Tibial nerve (tissue), 4 donors: ENCODE measurements at regions not wholly inside any gene's neighbourhood (a gene's known extent, or its start where the extent isn't known, plus 50 kb on each side); places are given as distances from the start of the nearest gene placed in this dataset.

ENCODE experiments used
- EP300 ChIP-seq, 2 donors: sonication (generic); formaldehyde crosslinking; IDR thresholded peaks; one replicate each; pipeline ENCODE4 v1.6.1; 2017; ENCODE audit warnings: antibody characterized with exemption in 2 of 2, mild to moderate bottlenecking in 1 of 2
- POLR2A ChIP-seq, 2 donors: fragments of 450-650 bp; IDR thresholded peaks; one replicate each; pipeline ENCODE4 v1.6.1; 2017; ENCODE audit warnings: antibody characterized with exemption in 2 of 2, mild to moderate bottlenecking in 2 of 2, moderate library complexity in 2 of 2
- TF ChIP-seq, protein P1 (sequence below), 5 experiments: fragments of 200-600 bp in 3 of 5; fragments of 450-650 bp in 2 of 5; sonication (generic) in 3 of 5; IDR thresholded peaks; one replicate each; pipeline ENCODE4 v1.5.1; 2016 to 2019; ENCODE audit warnings: antibody characterized with exemption in 5 of 5, mild to moderate bottlenecking in 3 of 5, moderate library complexity in 2 of 5

DNA sequence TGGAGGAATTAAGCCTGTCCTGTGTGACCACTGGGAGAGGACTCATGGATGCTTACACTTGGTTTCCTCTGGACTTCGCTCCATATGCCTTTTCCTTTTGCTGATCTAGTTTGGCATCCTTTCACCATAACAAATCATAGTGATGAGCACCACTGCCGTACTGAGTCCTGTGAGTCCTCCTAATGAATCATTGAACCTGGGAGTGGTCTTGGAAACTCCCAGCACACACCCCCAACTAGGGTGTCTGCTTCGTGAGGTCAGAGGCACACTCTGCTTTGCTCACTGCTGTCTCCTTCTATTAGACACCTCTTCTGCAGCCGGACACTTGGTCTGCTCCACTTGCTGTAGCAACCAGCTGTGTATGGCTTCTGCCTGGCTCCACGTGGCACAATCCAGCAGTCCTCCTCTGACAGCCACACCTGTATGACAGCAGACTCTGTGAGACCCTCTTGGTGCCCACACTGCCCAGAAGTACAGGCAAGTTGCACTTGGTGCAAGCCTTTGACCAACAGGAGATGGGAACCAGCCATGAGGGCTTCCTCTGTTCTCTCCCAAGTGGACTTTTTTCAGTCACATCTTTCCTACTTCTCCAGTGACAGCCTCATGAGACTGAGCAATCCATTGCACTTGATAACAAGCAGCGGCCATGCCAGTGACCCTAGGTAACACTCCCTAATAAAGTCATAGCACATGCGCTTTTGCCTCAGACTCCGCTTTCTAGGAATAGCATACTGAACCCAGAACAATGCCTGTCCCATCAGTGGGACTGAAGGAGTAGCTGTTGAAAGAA lies 65.0 kb upstream of the HMGXB4 start:
- TF ChIP-seq, protein P1, sequence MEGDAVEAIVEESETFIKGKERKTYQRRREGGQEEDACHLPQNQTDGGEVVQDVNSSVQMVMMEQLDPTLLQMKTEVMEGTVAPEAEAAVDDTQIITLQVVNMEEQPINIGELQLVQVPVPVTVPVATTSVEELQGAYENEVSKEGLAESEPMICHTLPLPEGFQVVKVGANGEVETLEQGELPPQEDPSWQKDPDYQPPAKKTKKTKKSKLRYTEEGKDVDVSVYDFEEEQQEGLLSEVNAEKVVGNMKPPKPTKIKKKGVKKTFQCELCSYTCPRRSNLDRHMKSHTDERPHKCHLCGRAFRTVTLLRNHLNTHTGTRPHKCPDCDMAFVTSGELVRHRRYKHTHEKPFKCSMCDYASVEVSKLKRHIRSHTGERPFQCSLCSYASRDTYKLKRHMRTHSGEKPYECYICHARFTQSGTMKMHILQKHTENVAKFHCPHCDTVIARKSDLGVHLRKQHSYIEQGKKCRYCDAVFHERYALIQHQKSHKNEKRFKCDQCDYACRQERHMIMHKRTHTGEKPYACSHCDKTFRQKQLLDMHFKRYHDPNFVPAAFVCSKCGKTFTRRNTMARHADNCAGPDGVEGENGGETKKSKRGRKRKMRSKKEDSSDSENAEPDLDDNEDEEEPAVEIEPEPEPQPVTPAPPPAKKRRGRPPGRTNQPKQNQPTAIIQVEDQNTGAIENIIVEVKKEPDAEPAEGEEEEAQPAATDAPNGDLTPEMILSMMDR (IDR thresholded peaks at IDR 0.05) = no peak
- TF ChIP-seq EP300 (IDR thresholded peaks at IDR 0.05) (no peak), POLR2A (IDR thresholded peaks at IDR 0.05) (no peak)
